Small intestine (tissue), 7 donors: ENCODE measurements at regions not wholly inside any gene's neighbourhood (a gene's known extent, or its start where the extent isn't known, plus 50 kb on each side); places are given as distances from the start of the nearest gene placed in this dataset.

Source experiments
- DNase-seq, 2 donors: peaks; one replicate each; pipeline versions ENCODE4 v3.0.0 to v3.0.0-alpha.2; 2013
- FAIRE-seq: peaks from 2 replicates; lab custom pipeline; 2012; peaks lifted over from hg19 to GRCh38; lab: Jason Lieb, UNC
- H3K27ac ChIP-seq, 3 donors: one replicate each; pipeline ENCODE4 v1.5.1; 2013; ENCODE audit warnings: low read length in 2 of 3, mild to moderate bottlenecking in 2 of 3, control low read depth in 1 of 3, inconsistent platforms in 1 of 3, low read depth in 1 of 3, moderate library complexity in 1 of 3
- H3K27me3 ChIP-seq, 3 donors: one replicate each; pipeline ENCODE4 v1.6.1; 2013; ENCODE audit warnings: low read length in 3 of 3, inconsistent platforms in 1 of 3; ENCODE audit not compliant: control insufficient read depth in 3 of 3, insufficient read depth in 3 of 3
- H3K36me3 ChIP-seq, 3 donors: one replicate each; pipeline ENCODE4 v1.6.1; 2013; ENCODE audit warnings: low read length in 3 of 3, inconsistent platforms in 1 of 3, low read depth in 1 of 3, mild to moderate bottlenecking in 1 of 3, moderate library complexity in 1 of 3; ENCODE audit not compliant: control insufficient read depth in 3 of 3, insufficient read depth in 2 of 3
- H3K4me1 ChIP-seq, 3 donors: one replicate each; pipeline ENCODE4 v1.6.1; 2013; ENCODE audit warnings: low read length in 2 of 3, inconsistent platforms in 1 of 3, low read depth in 1 of 3, mild to moderate bottlenecking in 1 of 3, moderate library complexity in 1 of 3; ENCODE audit not compliant: control insufficient read depth in 3 of 3, insufficient read depth in 2 of 3
- H3K4me3 ChIP-seq, 3 donors: one replicate each; pipeline ENCODE4 v1.5.1; 2013; ENCODE audit warnings: low read length in 3 of 3, control low read depth in 1 of 3, inconsistent platforms in 1 of 3, low read depth in 1 of 3, mild to moderate bottlenecking in 1 of 3, moderate library complexity in 1 of 3
- H3K9me3 ChIP-seq, 2 donors: one replicate each; pipeline ENCODE4 v1.6.1; 2013; ENCODE audit warnings: low read depth in 1 of 2, low read length in 1 of 2; ENCODE audit not compliant: control insufficient read depth in 2 of 2, insufficient read depth in 1 of 2
- WGBS, 3 donors: extraction: QIAGEN DNeasy Blood & Tissue Kit; methylation state at CpG; one replicate each; pipeline ENCODE4 v1.1.7; 2013; 5-methylcytosine and 5-hydroxymethylcytosine counted together
- donor health status: healthy with polysubstance abuse.
- donor health status: control.
- donor health status: control.
- donor health status: Bipolar disorder and iron deficiency.
- donor health status: healthy.

- no peaks in the 10 kb centered on the region for H3K9me3 ChIP-seq
- no peaks in the 10 kb centered on the region for H3K27me3 ChIP-seq
- no peaks in the 10 kb centered on the region for H3K36me3 ChIP-seq
- FAIRE-seq (no peak), DNase-seq (no peak)
- no peaks in the 10 kb centered on the region for H3K4me1 ChIP-seq
- H3K4me3 ChIP-seq = no peak overlapping the region
- WGBS, 3 donors = 74 to 81% (median 77%) methylated on average over 4 of the region's 4 CpGs
- no peak overlapping the region for H3K27ac ChIP-seq
These were observed 113.8 kb upstream of the HS6ST1 start for GRCh38 chr2:128432423-128432822.

- no peak for FAIRE-seq
- Histone ChIP-seq H3K27ac (no peak overlapping the region), H3K36me3 (no peaks in the 10 kb centered on the region), H3K4me3 (no peak overlapping the region), H3K9me3 (no peaks in the 10 kb centered on the region), H3K27me3 (no peaks in the 10 kb centered on the region), H3K4me1 (no peaks in the 10 kb centered on the region)
- WGBS, 3 donors = 63 to 77% (median 77%) methylated on average over 3 of the region's 3 CpGs
- DNase-seq = no peak
These were observed 115.4 kb upstream of the HS6ST1 start for GRCh38 chr2:128433911-128434550.

- no peak overlapping the region for H3K27ac ChIP-seq
- no peak overlapping the region for H3K4me3 ChIP-seq
- H3K27me3 ChIP-seq = no peaks in the 10 kb centered on the region
- FAIRE-seq (no peak), DNase-seq (no peak)
- H3K9me3 ChIP-seq = no peaks in the 10 kb centered on the region
- no peaks in the 10 kb centered on the region for H3K36me3 ChIP-seq
- H3K4me1 ChIP-seq = no peaks in the 10 kb centered on the region
- 76 to 84% (median 84%) methylated on average over 18 of the region's 18 CpGs for WGBS, 3 donors
These were observed 117.2 kb upstream of the HS6ST1 start for GRCh38 chr2:128435576-128436478.

GRCh38 chr2:128436479-128437203, 118.0 kb upstream of the HS6ST1 start:
- Histone ChIP-seq H3K4me1 (peaks cover 0 to 2% (median 0%) of the 10 kb centered on the region in 3 donors), H3K9me3 (no peaks in the 10 kb centered on the region), H3K4me3 (no peak overlapping the region), H3K36me3 (no peaks in the 10 kb centered on the region), H3K27me3 (no peaks in the 10 kb centered on the region), H3K27ac (no peak overlapping the region)
- no peak for DNase-seq
- FAIRE-seq = no peak
- WGBS, 3 donors = 82 to 89% (median 84%) methylated on average over 11 to 12 of the region's 12 CpGs

GRCh38 chr2:128437204-128437565, 118.5 kb upstream of the HS6ST1 start:
- FAIRE-seq (no peak), DNase-seq (no peak)
- peaks cover 0 to 7% (median 3%) of the 10 kb centered on the region in 3 donors for H3K4me1 ChIP-seq
- no peaks in the 10 kb centered on the region for H3K27me3 ChIP-seq
- 53 to 67% (median 65%) methylated on average over 9 of the region's 9 CpGs for WGBS, 3 donors
- no peak overlapping the region for H3K4me3 ChIP-seq
- H3K36me3 ChIP-seq = no peaks in the 10 kb centered on the region
- no peaks in the 10 kb centered on the region for H3K9me3 ChIP-seq
- H3K27ac ChIP-seq = no peak overlapping the region

- Histone ChIP-seq H3K4me3 (no peak overlapping the region), H3K4me1 (peaks cover 0 to 14% (median 4%) of the 10 kb centered on the region in 3 donors), H3K27me3 (no peaks in the 10 kb centered on the region), H3K9me3 (no peaks in the 10 kb centered on the region), H3K36me3 (no peaks in the 10 kb centered on the region), H3K27ac (no peak overlapping the region)
- 87 to 93% (median 92%) methylated on average over 16 of the region's 16 CpGs for WGBS, 3 donors
- FAIRE-seq (no peak), DNase-seq (no peak)
These were observed 119.4 kb upstream of the HS6ST1 start for GRCh38 chr2:128438091-128438490.

GRCh38 chr2:128438586-128438985, 119.9 kb upstream of the HS6ST1 start:
- no peak for FAIRE-seq
- H3K27me3 ChIP-seq = no peaks in the 10 kb centered on the region
- peaks cover 0 to 15% (median 4%) of the 10 kb centered on the region in 3 donors for H3K4me1 ChIP-seq
- no peaks in the 10 kb centered on the region for H3K36me3 ChIP-seq
- H3K9me3 ChIP-seq = no peaks in the 10 kb centered on the region
- no peak overlapping the region for H3K27ac ChIP-seq
- 79 to 87% (median 81%) methylated on average over 12 to 14 of the region's 14 CpGs for whole genome bisulfite sequencing, 3 donors
- DNase-seq = no peak
- no peak overlapping the region for H3K4me3 ChIP-seq

GRCh38 chr2:128439031-128439790, 120.5 kb upstream of the HS6ST1 start:
- Histone ChIP-seq H3K36me3 (no peaks in the 10 kb centered on the region), H3K4me1 (peaks cover 0 to 15% (median 4%) of the 10 kb centered on the region in 3 donors), H3K27me3 (no peaks in the 10 kb centered on the region), H3K27ac (no peak overlapping the region), H3K4me3 (no peak overlapping the region), H3K9me3 (no peaks in the 10 kb centered on the region)
- no peak for FAIRE-seq
- 71 to 78% (median 73%) methylated on average over 12 of the region's 12 CpGs for WGBS, 3 donors
- DNase-seq = no peak
